CD14-positive monocyte (primary cell): ENCODE measurements at regions not wholly inside any gene's neighbourhood (a gene's known extent, or its start where the extent isn't known, plus 50 kb on each side); places are given as distances from the start of the nearest gene placed in this dataset.

Source experiments
- DNase-seq, 3 donors: peaks; one replicate each; pipeline ENCODE4 v3.0.0-alpha.2; 2011 to 2022
- H2AFZ ChIP-seq: 2 replicates; pipeline ENCODE4 v1.6.0; 2012; ENCODE audit warnings: mild to moderate bottlenecking, low read depth, low read length, inconsistent platforms; ENCODE audit not compliant: insufficient read depth, poor library complexity, severe bottlenecking
- H3K27ac ChIP-seq, 2 donors: 1 replicate in 1 of 2; 2 replicates in 1 of 2; pipeline ENCODE4 v1.5.1; 2012 to 2013; ENCODE audit warnings: low read length in 2 of 2, control low read depth in 1 of 2, inconsistent platforms in 1 of 2, low read depth in 1 of 2, mild to moderate bottlenecking in 1 of 2
- H3K27me3 ChIP-seq, 2 donors: one replicate each; pipeline versions ENCODE4 v1.6.0 to v1.6.1; 2011 to 2013; ENCODE audit warnings: low read length in 2 of 2; ENCODE audit not compliant: control insufficient read depth in 2 of 2, insufficient read depth in 2 of 2
- H3K36me3 ChIP-seq, 2 donors: replicated peaks in 1 of 2; 1 replicate in 1 of 2; 2 replicates in 1 of 2; pipeline versions ENCODE4 v1.5.1 to v1.6.1; 2012 to 2013; ENCODE audit warnings: low read length in 2 of 2, control low read depth in 1 of 2, inconsistent platforms in 1 of 2, mild to moderate bottlenecking in 1 of 2; ENCODE audit not compliant: insufficient read depth in 2 of 2, control insufficient read depth in 1 of 2
- H3K4me1 ChIP-seq, 2 donors: 1 replicate in 1 of 2; 2 replicates in 1 of 2; pipeline versions ENCODE4 v1.5.1 to v1.6.1; 2012 to 2013; ENCODE audit warnings: low read length in 2 of 2, control low read depth in 1 of 2, inconsistent platforms in 1 of 2, mild to moderate bottlenecking in 1 of 2, moderate library complexity in 1 of 2; ENCODE audit not compliant: insufficient read depth in 2 of 2, control insufficient read depth in 1 of 2
- H3K4me2 ChIP-seq: replicated peaks from 2 replicates; pipeline ENCODE3; 2012; ENCODE audit warnings: low read length, moderate library complexity, mild to moderate bottlenecking; ENCODE audit not compliant: poor library complexity, severe bottlenecking; ENCODE audit errors: extremely low read depth
- H3K4me3 ChIP-seq, 3 experiments: fragments of 200-600 bp in 1 of 3; sonication (generic) in 1 of 3; replicated peaks in 1 of 3; 1 replicate in 2 of 3; 2 replicates in 1 of 3; pipeline ENCODE4 v1.5.1; 2011 to 2013; ENCODE audit warnings: low read length in 3 of 3, mild to moderate bottlenecking in 3 of 3, control low read depth in 2 of 3, low read depth in 2 of 3, inconsistent platforms in 1 of 3, moderate library complexity in 1 of 3
- H3K79me2 ChIP-seq: 2 replicates; pipeline ENCODE4 v1.6.0; 2012; ENCODE audit warnings: mild to moderate bottlenecking, control low read depth, inconsistent platforms, low read length, moderate library complexity; ENCODE audit not compliant: insufficient read depth
- H3K9ac ChIP-seq: 2 replicates; pipeline ENCODE4 v1.6.0; 2017; ENCODE audit warnings: low read length, mild to moderate bottlenecking; ENCODE audit not compliant: insufficient read depth, poor library complexity, severe bottlenecking
- H3K9me3 ChIP-seq, 2 donors: replicated peaks in 1 of 2; 1 replicate in 1 of 2; 2 replicates in 1 of 2; pipeline versions ENCODE4 v1.5.1 to v1.6.1; 2012 to 2013; ENCODE audit warnings: low read length in 2 of 2, control low read depth in 1 of 2; ENCODE audit not compliant: control insufficient read depth in 1 of 2, insufficient read depth in 1 of 2
- H4K20me1 ChIP-seq: 2 replicates; pipeline ENCODE4 v1.6.0; 2012; ENCODE audit warnings: mild to moderate bottlenecking, low read length, control low read depth, moderate library complexity; ENCODE audit not compliant: insufficient read depth
- H3K27ac Mint-ChIP-seq, 7 donors: one replicate each; pipeline ENCODE4 v1.8.0; 2020; ENCODE audit warnings: mild to moderate bottlenecking in 7 of 7, mixed read lengths in 7 of 7, moderate library complexity in 6 of 7, inconsistent platforms in 2 of 7
- H3K27me3 Mint-ChIP-seq, 3 donors: one replicate each; pipeline ENCODE4 v1.8.0; 2021 to 2022; ENCODE audit warnings: low read depth in 3 of 3, mild to moderate bottlenecking in 3 of 3, mixed read lengths in 3 of 3, moderate library complexity in 3 of 3, inconsistent platforms in 1 of 3
- H3K36me3 Mint-ChIP-seq, 2 donors: one replicate each; pipeline ENCODE4 v1.8.0; 2020; ENCODE audit warnings: mixed read lengths in 2 of 2, inconsistent platforms in 1 of 2, mild to moderate bottlenecking in 1 of 2
- H3K4me1 Mint-ChIP-seq: one replicate; pipeline ENCODE4 v1.8.0; 2020; ENCODE audit warnings: mild to moderate bottlenecking, mixed read lengths
- H3K4me3 Mint-ChIP-seq, 2 donors: one replicate each; pipeline ENCODE4 v1.8.0; 2020; ENCODE audit warnings: mild to moderate bottlenecking in 2 of 2, mixed read lengths in 2 of 2, moderate library complexity in 1 of 2
- H3K9me3 Mint-ChIP-seq, 7 donors: one replicate each; pipeline ENCODE4 v1.8.0; 2020 to 2022; ENCODE audit warnings: mixed read lengths in 7 of 7, mild to moderate bottlenecking in 6 of 7, moderate library complexity in 6 of 7, inconsistent platforms in 2 of 7
- CTCF ChIP-seq: fragments of 200-600 bp; IDR thresholded peaks from one replicate; pipeline ENCODE4 v1.8.0; 2022; ENCODE audit warnings: antibody characterized with exemption, mild to moderate bottlenecking
- WGBS: methylation state at CpG from one replicate; pipeline ENCODE4 v1.1.5; 2013; ENCODE audit warnings: missing lambda C conversion rate; ENCODE audit not compliant: insufficient coverage; 5-methylcytosine and 5-hydroxymethylcytosine counted together
- intact Hi-C, 2 donors: fragments of 100-400 bp; cut with micrococcal nuclease; formaldehyde crosslinking; loops; one replicate each; pipeline versions ENCODE4 v1.15.0 to v1.15.1; 2023

DNA sequence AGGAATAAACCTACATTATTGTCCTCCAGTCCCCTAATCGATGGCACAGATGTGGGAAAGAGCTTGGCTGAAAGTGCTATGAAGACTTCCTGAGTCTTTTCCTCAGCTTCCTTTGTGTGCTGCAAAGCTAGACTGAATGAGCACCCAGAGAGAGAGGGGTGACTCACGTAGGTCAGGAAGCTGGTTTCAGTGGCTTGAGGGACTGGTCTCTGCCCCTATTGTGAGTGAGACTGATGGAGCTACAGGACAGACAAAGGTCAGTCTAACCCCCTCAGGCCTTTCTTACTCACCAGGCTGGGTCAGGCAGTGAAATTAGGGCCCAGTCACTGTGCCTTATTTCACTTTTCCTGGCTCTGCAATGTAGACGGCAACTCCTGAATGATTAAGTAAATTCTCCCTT is 171.1 kb upstream of the GRB10 start:
- Histone ChIP-seq H3K9ac (no peak overlapping the region), H3K4me3 (no peak overlapping the region), H3K27ac (no peak overlapping the region), H3K9me3 (no peaks in the 10 kb centered on the region), H3K4me1 (no peaks in the 10 kb centered on the region), H3K4me2 (no peak overlapping the region), H2AFZ (no peak overlapping the region), H3K36me3 (no peaks in the 10 kb centered on the region), H3K79me2 (no peaks in the 10 kb centered on the region), H4K20me1 (no peaks in the 10 kb centered on the region), H3K27me3 (no peaks in the 10 kb centered on the region)
- 0% methylated on average over 2 of the region's 3 CpGs for whole genome bisulfite sequencing
- Mint-ChIP-seq H3K36me3 (no peaks in the 10 kb centered on the region), H3K4me3 (no peak overlapping the region), H3K27ac (no peak overlapping the region), H3K9me3 (peaks cover 0 to 5% (median under 1%) of the 10 kb centered on the region in 7 donors), H3K4me1 (peaks cover 5% of the 10 kb centered on the region), H3K27me3 (peaks cover 0 to 3% (median 0%) of the 10 kb centered on the region in 3 donors)
- no peak for DNase-seq
- intact Hi-C loops: no loop called here
- TF ChIP-seq CTCF: no peak

GRCh38 chr7:50953303-50953702 is 170.6 kb upstream of the GRB10 start:
- 92% methylated on average over 5 of the region's 6 CpGs for WGBS
- no peak overlapping the region for H3K4me3 Mint-ChIP-seq
- DNase-seq: no peak

More at GRCh38 chr7:50953303-50953702, 170.6 kb upstream of the GRB10 start:
- intact Hi-C loops: no loop called here
- Mint-ChIP-seq H3K9me3 (peaks cover 0 to 5% (median 2%) of the 10 kb centered on the region in 7 donors), H3K27me3 (peaks cover 0 to 3% (median 0%) of the 10 kb centered on the region in 3 donors), H3K27ac (no peak overlapping the region), H3K36me3 (no peaks in the 10 kb centered on the region), H3K4me1 (peaks cover 5% of the 10 kb centered on the region)
- Histone ChIP-seq H3K4me3 (no peak overlapping the region), H3K4me2 (no peak overlapping the region), H3K9ac (no peak overlapping the region), H3K79me2 (no peaks in the 10 kb centered on the region), H3K4me1 (no peaks in the 10 kb centered on the region), H3K27me3 (no peaks in the 10 kb centered on the region), H3K27ac (no peak overlapping the region), H2AFZ (no peak overlapping the region), H3K9me3 (peaks cover 0 to under 1% of the 10 kb centered on the region in 2 donors), H4K20me1 (no peaks in the 10 kb centered on the region), H3K36me3 (no peaks in the 10 kb centered on the region)
- no peak for TF ChIP-seq CTCF
